ENCODE measurements at regions not wholly inside any gene's neighbourhood (a gene's known extent, or its start where the extent isn't known, plus 50 kb on each side); places are given as distances from the start of the nearest gene placed in this dataset.

DNA sequence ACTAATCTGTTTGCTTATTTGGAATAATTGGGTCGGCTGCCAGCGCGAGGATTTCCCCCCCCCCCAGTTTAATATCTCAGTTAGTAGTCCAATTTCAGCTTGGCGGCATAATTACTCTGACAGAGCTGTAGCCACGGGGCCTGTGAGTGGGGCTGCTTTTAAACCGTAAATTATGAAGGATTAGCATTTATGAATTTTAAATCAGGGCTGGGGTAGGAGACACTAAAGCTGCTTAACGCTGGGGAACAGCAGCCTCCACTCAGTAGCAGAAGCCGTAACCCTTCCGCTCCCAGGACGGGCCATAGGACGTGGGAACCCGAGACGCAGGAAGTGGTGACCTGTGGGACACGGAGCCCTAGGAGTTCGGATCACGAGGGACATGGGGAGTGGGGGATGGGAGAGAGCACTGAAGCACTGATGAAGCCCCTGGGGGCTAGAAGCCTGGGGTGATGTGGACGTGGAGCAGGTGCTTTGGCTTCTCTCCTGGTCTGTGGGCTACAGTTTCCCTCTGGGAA, 66.2 kb upstream of the LMO1 start:
- TF ChIP-seq, protein P1, sequence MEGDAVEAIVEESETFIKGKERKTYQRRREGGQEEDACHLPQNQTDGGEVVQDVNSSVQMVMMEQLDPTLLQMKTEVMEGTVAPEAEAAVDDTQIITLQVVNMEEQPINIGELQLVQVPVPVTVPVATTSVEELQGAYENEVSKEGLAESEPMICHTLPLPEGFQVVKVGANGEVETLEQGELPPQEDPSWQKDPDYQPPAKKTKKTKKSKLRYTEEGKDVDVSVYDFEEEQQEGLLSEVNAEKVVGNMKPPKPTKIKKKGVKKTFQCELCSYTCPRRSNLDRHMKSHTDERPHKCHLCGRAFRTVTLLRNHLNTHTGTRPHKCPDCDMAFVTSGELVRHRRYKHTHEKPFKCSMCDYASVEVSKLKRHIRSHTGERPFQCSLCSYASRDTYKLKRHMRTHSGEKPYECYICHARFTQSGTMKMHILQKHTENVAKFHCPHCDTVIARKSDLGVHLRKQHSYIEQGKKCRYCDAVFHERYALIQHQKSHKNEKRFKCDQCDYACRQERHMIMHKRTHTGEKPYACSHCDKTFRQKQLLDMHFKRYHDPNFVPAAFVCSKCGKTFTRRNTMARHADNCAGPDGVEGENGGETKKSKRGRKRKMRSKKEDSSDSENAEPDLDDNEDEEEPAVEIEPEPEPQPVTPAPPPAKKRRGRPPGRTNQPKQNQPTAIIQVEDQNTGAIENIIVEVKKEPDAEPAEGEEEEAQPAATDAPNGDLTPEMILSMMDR (IDR thresholded peaks at IDR 0.05), result no peak
- TF ChIP-seq POLR2A (IDR thresholded peaks at IDR 0.05), result no peak
- DNase-seq (no peak), ATAC-seq (no peak)
- Histone ChIP-seq H3K4me1 (peaks cover 6% of the 10 kb centered on the region), H3K27ac (no peak overlapping the region), H3K4me3 (no peak overlapping the region), H3K27me3 (no peaks in the 10 kb centered on the region), H3K36me3 (replicated peaks in 1 of 2; ENCODE audit: insufficient read depth in 1 of 2, low read depth in 2 of 2) (no peaks in the 10 kb centered on the region), H3K9me3 (no peaks in the 10 kb centered on the region)
- intact Hi-C loops (cut with DNase I), result no loop called here
- 40 to 51% methylated on average over 16 to 17 of the region's 17 CpGs for WGBS, 2 donors

- Histone ChIP-seq H3K4me3 (no peak overlapping the region), H3K27me3 (no peaks in the 10 kb centered on the region), H3K9me3 (no peaks in the 10 kb centered on the region), H3K36me3 (replicated peaks in 1 of 2; ENCODE audit: insufficient read depth in 1 of 2, low read depth in 2 of 2) (no peaks in the 10 kb centered on the region), H3K27ac (no peak overlapping the region), H3K4me1 (peaks cover 6% of the 10 kb centered on the region)
- ATAC-seq (no peak), DNase-seq (no peak)
- no peak for TF ChIP-seq POLR2A (IDR thresholded peaks at IDR 0.05)
- TF ChIP-seq, protein P1 (IDR thresholded peaks at IDR 0.05), result no peak
- intact Hi-C loops (cut with DNase I), result no loop called here
- WGBS, 2 donors, result 86 to 100% methylated on average over 1 to 6 of the region's 6 CpGs
Observed at GRCh38 chr11:8329336-8329735, 65.7 kb upstream of the LMO1 start.

GRCh38 chr11:8328848-8329330, 65.2 kb upstream of the LMO1 start:
- Histone ChIP-seq H3K36me3 (replicated peaks in 1 of 2; ENCODE audit: insufficient read depth in 1 of 2, low read depth in 2 of 2) (no peaks in the 10 kb centered on the region), H3K4me3 (no peak overlapping the region), H3K9me3 (no peaks in the 10 kb centered on the region), H3K27me3 (no peaks in the 10 kb centered on the region), H3K4me1 (peaks cover 6% of the 10 kb centered on the region), H3K27ac (no peak overlapping the region)
- no peak for TF ChIP-seq POLR2A (IDR thresholded peaks at IDR 0.05)
- TF ChIP-seq, protein P1 (IDR thresholded peaks at IDR 0.05), result peak; percentile 70 to 86 (median 78)
- intact Hi-C loops (cut with DNase I), result no loop called here
- DNase-seq (peak; percentile 82 to 90 (median 88)), ATAC-seq (peak; percentile 86)
- WGBS, 2 donors, result 0 to 12% methylated on average over 3 to 11 of the region's 11 CpGs

- 91 to 93% methylated on average over 7 of the region's 7 CpGs for WGBS, 2 donors
- Histone ChIP-seq H3K4me3 (no peak overlapping the region), H3K27ac (no peak overlapping the region), H3K9me3 (no peaks in the 10 kb centered on the region), H3K27me3 (no peaks in the 10 kb centered on the region), H3K36me3 (replicated peaks in 1 of 2; ENCODE audit: insufficient read depth in 1 of 2, low read depth in 2 of 2) (no peaks in the 10 kb centered on the region), H3K4me1 (peaks cover 6% of the 10 kb centered on the region)
- intact Hi-C loops (cut with DNase I), result no loop called here
- DNase-seq, result no peak
- TF ChIP-seq POLR2A (IDR thresholded peaks at IDR 0.05), result no peak
- TF ChIP-seq, protein P1 (IDR thresholded peaks at IDR 0.05), result no peak
- ATAC-seq, result no peak
Observed at GRCh38 chr11:8328231-8328794, 64.6 kb upstream of the LMO1 start.

DNA sequence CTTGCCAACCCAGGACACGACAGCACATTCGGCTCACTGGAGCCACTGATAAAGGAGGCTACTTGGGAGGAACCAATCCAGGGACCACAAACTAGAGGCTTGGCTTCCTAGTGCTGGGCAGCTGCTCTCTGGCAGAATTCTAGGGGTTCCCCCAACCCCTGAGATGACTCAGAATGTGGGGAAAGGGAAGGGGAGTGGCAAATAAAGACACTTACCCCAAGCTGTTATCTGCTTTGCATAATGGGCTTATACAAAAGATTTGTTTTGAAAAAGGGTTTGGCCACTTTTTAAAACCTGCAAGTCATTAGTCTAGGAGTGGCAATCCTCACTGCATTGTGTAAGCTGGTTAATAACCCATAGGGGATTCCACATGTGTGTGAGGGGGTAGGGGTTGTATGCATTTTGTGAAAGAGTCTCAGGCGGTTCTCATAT, 64.1 kb upstream of the LMO1 start:
- intact Hi-C loops (cut with DNase I), result no loop called here
- H3K36me3 ChIP-seq (replicated peaks in 1 of 2; ENCODE audit: insufficient read depth in 1 of 2, low read depth in 2 of 2), result no peaks in the 10 kb centered on the region
- 44 to 70% methylated on average over 2 to 3 of the region's 3 CpGs for WGBS, 2 donors

More for the DNA sequence above, 64.1 kb upstream of the LMO1 start:
- H3K4me3 ChIP-seq, result no peak overlapping the region
- H3K27me3 ChIP-seq, result no peaks in the 10 kb centered on the region
- no peak for DNase-seq
- ATAC-seq, result no peak
- H3K27ac ChIP-seq, result no peak overlapping the region
- H3K4me1 ChIP-seq, result peaks cover 6% of the 10 kb centered on the region
- no peaks in the 10 kb centered on the region for H3K9me3 ChIP-seq
- TF ChIP-seq, protein P1 (IDR thresholded peaks at IDR 0.05), result no peak
- no peak for TF ChIP-seq POLR2A (IDR thresholded peaks at IDR 0.05)

Data from body of pancreas (tissue), 4 donors.